ENCODE measurements at regions not wholly inside any gene's neighbourhood (a gene's known extent, or its start where the extent isn't known, plus 50 kb on each side); places are given as distances from the start of the nearest gene placed in this dataset.

DNA sequence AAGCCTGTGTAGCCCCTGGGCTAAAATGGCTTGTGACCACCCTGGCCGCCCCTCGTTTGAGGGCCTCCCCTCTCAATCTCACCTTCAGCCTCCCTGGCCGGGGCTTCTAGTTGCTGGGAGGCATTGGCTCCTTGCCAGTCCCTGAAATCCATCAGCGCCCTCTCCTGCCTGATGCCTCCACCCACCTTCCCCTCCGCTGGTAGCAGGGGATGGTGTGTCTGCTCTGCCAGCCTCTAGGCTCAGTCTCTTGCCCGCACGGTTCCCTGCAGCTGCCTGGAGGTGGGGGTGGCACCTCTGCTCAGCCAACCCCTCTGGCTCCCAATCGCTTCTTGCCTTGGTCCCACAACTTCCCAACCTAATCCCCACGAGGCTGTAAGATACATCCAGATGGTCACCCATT is 167.9 kb downstream of the PHETA1 start:
- DNase-seq (ENCODE audit: low read depth in 1 of 2, low spot score in 1 of 2), result no peak

DNA sequence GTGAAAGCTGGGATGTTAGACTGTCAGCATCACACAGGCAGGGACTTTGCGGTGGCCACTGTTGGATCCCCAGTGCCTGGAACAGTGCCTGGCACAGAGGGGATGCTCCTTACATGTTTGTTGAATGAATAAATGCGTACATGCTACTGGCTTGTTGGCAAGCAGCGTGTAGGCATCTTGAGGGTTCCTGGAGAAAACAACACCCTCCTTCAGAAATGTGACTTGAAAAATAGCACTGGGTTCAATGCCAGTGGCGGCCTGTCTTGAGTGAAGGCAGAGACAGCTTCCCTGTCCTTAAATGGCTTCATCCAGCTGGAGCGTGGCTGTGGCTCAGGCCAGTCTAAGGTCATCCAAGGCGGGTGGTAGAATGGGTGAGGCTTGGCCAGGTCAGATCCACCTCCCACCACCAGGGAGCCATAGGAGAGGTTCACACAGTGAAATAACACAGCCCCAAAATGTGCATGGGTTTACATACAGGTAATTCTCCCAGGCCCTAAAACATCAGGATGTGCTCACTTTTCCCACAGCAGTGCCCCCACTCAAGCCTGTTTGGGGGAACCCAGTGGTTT is 171.4 kb downstream of the PHETA1 start:
- DNase-seq (ENCODE audit: low read depth in 1 of 2, low spot score in 1 of 2), result no peak

DNA sequence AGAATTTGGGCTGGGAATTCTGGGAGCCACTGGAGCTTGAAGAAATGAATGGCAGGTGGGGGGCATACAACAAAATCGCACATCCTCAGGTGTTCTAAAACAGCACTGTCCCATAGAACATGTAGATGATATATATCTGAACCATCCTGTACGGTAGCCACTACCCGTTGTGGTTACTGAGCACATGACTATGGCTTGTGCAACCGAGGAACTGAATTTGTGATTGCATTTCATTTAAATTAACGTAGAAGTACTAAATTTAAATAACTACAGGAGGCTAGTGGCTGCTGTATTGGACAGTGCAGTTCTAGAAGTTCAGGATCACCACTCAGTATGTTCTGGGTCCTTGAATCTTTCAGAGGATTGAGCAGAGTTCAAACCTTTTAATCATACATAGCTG is 172.4 kb downstream of the PHETA1 start:
- no peak for DNase-seq (ENCODE audit: low read depth in 1 of 2, low spot score in 1 of 2)

DNA sequence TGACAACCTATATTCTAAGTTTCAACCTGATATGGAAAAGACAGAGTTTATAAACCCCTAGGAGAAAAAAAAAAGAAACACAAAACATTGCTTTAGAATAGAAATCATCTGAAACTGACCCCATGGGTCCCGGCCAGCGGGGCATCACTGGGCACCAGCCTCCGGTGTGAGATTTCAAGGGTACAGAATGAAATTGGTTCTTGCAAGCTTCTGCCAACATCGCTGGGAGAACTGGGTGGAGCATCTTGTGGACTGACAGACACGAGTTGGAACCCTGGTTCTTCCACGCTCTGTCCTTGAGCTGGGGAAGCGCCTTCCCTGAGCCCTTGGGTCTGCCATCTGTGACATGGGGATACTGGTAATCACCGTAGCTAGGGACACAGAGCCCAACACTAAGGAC is 173.6 kb downstream of the PHETA1 start:
- no peak for DNase-seq (ENCODE audit: low read depth in 1 of 2, low spot score in 1 of 2)

DNA sequence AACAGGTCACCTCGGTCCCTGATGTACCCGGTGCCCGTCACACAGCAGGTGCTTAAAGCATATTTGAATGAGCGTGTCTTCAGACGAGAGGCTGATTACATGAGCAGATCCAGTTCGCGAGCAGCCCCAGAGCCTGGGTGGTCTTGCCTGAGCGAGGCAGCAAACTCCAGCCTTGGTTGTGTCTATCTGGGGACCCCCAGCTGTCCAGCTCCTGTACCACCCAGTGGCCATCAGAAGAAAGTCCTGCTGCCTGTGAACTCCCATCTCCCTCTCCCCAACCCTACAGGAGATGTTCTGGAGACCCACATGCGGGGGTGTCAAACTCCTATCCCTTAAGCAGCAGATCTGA is 174.2 kb downstream of the PHETA1 start:
- no peak for DNase-seq (ENCODE audit: low read depth in 1 of 2, low spot score in 1 of 2)

DNA sequence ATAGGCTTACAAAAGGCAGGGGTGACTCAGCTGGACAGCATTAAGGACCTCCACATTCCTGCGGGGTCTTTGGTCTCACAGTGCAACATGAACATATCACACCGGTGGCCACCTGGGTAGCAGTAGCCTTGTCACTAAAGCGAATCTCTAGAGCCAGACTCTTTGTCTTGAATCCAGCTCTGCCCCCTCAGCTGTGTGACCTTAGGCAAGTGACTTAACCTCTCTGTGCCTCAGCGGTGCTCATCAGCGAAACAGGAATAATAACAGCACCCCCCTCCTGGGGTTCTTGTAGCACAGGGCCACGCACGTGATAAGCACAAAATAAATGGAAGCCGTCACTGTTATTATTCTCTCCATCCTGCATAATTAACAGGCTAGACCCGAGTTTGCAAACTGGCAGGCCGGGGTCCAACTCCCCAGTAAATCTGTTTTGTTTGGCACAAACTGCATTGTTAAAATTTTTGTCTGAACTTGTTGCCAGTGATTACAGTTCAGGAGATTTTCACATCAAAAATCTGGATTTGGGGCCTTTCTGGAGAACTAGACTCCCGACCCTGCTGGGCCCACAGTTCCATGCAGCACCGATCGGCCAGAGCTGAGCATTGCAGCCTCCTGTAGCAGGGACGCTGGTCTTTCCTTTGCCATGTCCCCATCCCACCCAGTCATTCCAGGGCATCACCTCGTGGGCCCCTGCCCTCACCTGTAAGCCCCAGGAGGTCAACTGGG is 174.8 kb downstream of the PHETA1 start:
- DNase-seq (ENCODE audit: low read depth in 1 of 2, low spot score in 1 of 2), result no peak

DNA sequence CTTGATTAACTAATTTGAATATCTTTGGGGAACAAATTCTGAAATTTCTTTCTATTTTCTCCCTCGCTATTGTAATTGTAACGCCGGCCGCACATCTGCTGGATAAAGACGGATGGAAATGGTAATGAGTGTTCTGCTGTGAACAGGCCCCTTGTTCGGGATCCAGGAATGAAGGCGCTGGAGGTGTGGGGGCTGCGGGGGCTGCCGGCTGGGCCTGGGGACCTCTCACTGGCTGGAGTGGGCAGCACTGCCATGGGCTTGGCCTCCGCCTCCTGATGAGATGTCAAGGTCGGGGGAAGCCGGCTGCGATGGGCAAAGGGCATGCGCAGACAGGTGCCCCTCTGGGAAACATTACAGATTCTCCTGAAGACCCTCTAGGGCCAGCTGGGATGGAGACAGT is 175.4 kb downstream of the PHETA1 start:
- no peak for DNase-seq (ENCODE audit: low read depth in 1 of 2, low spot score in 1 of 2)

DNA sequence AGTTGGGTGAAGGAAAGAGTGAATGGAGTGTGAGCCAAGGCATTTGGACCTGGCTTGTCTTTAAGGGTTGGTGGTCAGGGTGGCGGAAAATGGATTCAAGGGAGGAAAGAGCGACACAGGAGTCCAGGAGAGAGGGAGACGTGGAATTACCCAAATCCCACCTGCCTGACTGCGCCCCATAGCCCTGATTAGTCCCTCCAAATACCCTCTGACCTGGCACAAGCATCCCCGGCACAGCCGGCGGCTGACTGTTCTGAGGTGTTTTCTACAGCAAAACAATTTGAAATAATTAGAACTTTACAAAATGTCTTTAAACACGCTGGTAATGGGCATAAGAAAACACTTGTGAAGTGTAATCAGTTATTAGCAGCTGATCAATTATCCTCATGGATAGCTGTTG is 175.8 kb downstream of the PHETA1 start:
- DNase-seq (ENCODE audit: low read depth in 1 of 2, low spot score in 1 of 2), result no peak

DNA sequence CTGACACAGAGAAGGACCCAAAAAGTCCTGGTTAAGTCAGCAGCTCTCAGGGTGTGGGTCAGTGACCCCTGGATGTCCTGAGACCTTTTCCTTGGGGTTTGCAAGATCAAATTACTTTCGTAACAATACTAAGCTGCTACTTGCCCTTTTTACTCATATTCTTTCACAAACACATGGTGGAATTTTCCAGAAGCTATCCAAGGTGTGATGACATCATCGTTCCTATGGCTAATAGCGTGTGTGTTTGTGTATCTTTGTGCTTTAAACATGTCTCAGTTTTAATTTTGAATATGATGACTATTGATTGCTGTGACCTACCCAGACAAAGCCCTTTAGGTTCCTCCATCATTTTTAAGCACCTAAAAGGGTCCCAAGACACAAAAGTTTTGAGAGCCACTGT is 176.2 kb downstream of the PHETA1 start:
- DNase-seq (ENCODE audit: low read depth in 1 of 2, low spot score in 1 of 2), result no peak

DNA sequence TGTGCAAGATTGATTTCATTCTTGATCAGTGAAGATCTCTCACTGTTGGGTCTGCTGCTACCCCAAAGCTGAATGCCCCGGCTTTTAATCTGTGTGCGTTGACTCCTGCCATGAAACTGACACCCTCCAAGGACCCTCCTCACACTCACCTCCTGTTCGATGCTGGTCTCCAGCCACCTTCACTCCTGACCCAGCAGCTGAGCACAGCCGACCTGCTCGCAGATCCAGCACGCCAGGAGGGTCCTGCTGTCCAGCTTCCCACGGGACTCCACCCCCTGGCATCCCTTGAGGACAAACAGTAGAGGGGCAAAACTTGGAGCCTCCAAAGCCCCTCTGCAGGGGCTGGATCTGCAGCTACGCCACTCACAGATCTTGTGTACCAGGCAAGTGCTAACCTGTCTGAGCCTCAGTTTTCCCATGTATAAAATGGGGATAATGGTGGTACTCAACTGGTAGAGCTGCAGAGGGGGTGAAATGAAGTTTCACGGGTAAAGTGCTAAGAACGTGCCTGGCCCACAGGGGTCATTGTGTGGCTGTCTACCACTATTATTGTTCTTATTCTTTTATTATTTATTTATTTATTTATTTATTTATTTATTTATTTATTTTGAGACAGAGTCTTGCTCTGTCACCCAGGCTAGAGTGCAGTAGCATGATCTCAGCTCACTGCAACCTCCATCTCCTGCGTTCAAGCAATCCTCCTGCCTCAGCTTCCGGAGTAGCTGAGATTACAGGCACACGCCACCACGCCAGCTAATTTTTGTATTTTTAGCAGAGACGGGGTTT is 178.0 kb downstream of the PHETA1 start:
- no peak for DNase-seq (ENCODE audit: low read depth in 1 of 2, low spot score in 1 of 2)

DNA sequence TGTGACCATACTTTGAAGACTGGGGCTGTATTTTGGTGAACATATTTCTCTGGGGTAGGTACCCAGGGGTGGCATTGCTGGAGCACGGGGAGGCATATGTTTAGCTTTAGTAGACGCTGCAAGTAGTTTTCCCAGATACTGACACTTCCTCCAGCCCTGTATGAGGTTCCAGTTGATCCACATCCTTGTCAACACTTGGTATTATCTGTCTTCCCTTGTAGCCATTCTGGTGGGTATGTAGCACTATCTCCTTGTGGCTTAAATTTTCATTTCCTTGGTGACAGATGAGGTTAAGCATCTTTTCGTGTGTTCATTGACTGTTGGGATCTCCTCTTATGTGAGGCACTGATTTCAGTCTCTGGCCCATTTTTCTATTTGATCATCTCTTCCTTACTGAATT is 179.1 kb downstream of the PHETA1 start:
- no peak for DNase-seq (ENCODE audit: low read depth in 1 of 2, low spot score in 1 of 2)

DNA sequence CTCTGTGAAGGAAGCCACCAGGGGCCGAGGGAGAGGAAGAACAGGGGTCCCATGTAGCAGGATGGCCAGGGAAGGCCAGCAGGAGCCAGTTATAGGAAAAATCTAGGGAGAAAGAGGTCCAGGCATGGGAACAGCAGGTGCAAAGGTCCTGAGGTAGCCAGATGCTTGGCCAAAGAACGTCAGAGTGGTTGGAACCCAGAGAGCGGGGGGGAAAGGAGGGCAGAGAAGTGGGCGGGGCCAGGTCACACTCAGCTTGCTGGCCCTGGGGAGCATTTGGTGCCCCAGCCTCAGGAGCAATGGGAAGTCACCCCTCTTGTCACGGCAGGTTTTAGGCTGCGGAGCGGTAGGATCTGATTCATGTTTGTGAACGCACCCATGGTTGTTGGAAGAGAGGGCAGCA is 180.5 kb downstream of the PHETA1 start:
- DNase-seq (ENCODE audit: low read depth in 1 of 2, low spot score in 1 of 2), result no peak

DNA sequence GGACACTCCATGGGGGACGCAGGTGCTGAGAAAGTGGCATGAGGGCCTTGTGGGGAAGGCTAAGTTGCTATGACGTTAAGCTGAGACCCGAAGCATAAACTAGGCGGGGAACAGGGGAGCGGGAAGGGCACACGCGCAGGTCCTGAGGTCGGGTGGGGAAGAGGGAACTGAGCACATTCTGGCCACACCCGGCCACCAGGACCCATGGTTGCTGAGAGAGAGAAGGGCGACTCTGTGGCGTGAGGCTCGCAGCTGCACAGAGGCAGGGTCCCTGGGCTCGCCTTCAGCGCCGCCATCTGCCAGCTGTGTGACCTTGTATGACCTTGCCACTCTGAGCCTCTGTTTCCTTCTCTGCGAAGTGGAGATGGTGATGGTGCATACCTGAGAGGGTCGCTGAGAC is 182.5 kb downstream of the PHETA1 start:
- no peak for DNase-seq (ENCODE audit: low read depth in 1 of 2, low spot score in 1 of 2)

DNA sequence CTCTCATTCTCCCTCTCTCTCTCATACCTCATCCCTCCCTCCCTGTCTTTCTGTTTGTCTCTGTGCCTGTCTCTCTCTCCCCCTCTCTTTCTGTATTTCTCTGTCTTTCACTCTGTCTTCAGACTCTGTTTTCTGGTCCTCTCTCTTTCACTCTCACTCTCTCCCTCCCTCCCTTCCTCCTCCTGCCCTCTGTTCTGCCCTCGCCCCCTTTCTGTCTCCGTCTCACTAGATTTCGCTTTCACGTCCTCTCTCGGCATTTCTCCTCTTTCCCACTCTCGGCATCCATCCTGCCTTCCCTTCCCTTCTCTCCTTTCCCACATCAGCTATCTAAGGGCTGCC is 183.0 kb downstream of the PHETA1 start:
- DNase-seq (ENCODE audit: low read depth in 1 of 2, low spot score in 1 of 2), result no peak

DNA sequence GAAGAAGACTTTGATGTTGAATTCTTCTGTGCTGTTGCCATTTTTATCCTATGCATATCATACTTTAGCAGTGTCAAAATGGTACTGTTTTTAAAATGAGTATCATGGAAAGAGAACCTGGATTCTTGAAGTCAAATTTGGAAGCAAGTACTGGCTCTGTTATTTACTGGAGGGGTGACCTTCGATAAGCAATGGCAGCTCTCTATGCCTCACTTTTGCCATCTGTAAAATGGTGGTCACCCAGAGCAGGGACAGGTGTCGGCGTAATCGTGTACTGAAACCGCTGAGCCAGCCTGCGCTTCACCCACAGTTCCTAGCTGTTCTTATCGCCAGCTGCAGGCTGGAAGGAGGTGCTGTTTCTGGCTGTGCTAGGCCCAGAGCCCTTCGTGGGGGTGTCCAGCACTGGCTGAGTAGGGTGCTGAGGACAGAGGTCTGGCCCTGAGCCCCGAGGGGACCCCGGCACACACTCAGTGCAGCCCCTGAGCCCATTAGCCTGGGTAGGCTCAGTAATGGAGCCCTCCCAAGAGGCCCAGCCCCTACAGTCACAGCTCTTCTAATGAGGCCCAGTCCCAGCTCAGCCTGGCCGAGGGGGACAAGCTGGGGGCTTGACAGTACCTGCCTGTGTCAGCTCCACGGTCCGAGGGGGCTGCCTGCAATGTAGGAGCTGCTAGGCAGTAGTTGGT is 183.5 kb downstream of the PHETA1 start:
- DNase-seq (ENCODE audit: low read depth in 1 of 2, low spot score in 1 of 2), result no peak

DNA sequence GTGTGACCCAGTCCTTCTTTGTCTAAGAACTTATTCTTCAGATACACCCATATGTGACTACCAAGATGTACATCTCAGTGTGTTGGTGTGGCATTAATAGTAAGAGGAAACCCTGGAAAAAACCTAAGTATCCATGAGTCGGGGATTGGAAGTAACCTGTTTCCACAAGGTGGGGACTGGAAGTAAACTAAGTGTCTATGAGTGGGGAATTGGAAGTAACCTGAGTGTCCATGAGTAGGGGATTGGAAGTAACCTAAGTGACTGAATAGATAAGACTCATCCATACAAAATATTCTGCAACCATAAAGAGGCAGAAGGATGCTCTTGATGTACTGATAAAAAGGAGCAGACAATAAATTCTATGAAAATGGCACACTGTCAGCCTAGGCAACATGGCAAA is 184.7 kb downstream of the PHETA1 start:
- DNase-seq (ENCODE audit: low read depth in 1 of 2, low spot score in 1 of 2), result no peak

DNA sequence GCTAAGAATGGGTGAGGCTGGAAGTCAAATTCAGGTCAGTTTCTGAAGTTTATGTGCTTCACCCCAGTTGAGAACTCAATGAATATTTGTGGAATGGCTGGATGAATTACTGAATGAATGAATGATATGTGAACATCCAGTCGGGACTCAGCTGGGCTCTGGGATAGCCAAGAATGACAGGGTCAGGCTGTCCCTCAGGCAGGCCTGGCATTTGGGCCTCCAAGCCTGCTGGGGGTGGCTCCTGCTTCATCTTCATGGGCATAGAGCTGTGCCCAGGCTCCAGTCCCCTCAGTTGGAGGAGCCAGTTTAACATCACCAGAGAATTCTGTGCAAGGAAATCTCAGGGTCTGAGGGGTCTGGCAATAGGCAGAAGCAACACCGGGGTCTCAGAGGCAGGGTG is 185.8 kb downstream of the PHETA1 start:
- no peak for DNase-seq (ENCODE audit: low read depth in 1 of 2, low spot score in 1 of 2)

DNA sequence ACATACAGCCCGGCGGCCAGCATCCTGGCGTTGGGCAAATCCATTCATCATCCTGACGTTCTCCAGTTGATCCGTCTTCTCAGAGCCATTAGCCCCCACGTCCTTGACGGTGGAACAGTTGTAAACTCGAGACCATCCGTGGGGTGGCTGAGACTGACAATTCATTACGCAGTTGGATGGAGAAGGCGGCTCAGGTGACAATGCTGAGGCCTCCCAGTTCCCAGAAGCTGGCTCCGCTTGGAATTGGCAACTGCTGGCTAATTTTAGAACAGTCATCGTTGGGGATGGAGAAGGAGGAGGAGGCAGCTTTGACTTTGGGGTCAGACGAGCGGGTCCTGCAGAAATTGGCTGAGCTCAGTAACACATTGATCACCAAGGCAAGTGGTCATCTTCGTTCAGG is 186.5 kb downstream of the PHETA1 start:
- no peak for DNase-seq (ENCODE audit: low read depth in 1 of 2, low spot score in 1 of 2)

DNA sequence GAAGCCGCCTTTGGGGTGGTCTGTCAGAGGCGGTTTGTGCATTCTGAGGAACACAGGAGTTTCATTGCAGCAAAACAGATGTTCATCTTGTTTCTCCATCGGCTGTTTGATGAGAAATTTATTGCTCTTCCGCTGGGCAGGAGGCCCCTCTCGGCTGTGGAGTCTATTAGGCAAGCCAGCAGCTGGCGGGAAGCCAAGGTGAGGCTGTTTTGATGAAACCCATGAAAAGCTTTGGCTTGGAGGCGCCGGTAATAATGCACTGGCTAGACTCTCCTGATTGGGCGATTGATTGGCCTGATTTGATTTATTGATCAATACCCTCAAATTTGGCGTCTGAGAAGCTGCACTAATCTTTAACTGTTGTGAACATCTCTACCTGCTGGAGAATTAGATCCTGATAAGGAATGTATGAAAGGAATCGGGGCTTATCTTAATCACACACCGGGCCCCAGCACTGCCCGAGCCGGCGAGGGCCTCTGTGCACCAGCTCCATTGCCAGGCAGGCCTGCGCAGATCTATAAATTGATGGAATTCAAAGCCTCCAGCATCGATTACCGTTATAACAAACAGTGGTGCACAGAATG is 187.7 kb downstream of the PHETA1 start:
- DNase-seq (ENCODE audit: low read depth in 1 of 2, low spot score in 1 of 2), result no peak

DNA sequence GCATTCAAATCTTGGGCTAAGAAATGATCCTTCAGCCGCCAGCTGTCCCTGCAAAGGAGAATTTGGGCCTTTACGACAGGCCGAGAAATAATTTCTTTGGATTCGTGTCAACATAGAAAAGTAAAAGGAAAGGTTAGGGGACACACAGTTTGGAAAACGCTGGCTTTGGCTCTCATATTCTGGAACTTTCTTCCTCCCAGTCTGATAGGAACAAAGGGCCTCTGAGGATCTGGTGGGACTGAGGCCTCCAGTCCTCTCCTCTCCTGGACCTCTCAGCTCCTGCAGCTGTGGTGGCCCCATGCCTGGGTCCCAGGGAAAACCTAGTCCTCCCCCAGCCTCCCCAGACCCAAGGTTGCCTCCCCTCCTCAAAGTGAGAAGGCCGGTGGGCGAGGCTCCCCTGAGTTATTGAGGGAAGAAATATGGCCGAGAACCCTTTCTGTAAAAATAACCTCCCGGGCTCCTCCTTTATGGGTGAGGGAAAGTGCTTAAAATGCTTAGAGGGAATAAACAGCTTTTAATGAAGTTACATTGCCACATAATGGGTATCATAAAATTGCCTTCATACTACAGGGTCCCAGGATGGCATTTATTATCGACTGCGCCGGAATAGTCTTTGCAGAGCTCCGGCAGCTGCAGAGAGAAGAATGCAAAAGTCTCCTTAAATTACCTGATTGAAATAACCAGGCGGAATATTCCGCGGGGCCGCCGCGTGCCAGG is 188.3 kb downstream of the PHETA1 start:
- no peak for DNase-seq (ENCODE audit: low read depth in 1 of 2, low spot score in 1 of 2)

All from activated CD4-positive, alpha-beta T cell treated with anti-CD3 and anti-CD28 coated beads, Interleukin-2, amount 50 U/mL, for 24 hours (primary cell).